Activated naive CD4-positive, alpha-beta T cell treated with anti-CD3 and anti-CD28 coated beads for 36 hours (primary cell): ENCODE measurements at regions not wholly inside any gene's neighbourhood (a gene's known extent, or its start where the extent isn't known, plus 50 kb on each side); places are given as distances from the start of the nearest gene placed in this dataset.

Source experiments
- CTCF ChIA-PET: fragments of 350-600 bp; sonication (Branson Sonifier 250); formaldehyde crosslinking; loops from one replicate; lab custom pipeline; 2021; ENCODE audit warnings: antibody characterized with exemption; lab: Charles Lee
- DNase-seq: peaks from one replicate; pipeline ENCODE4 v3.0.0-alpha.2; 2020
- H3K27ac Mint-ChIP-seq: one replicate; pipeline ENCODE4 v1.8.0; 2021; ENCODE audit warnings: mild to moderate bottlenecking, mixed read lengths
- H3K27me3 Mint-ChIP-seq: one replicate; pipeline ENCODE4 v1.8.0; 2021; ENCODE audit warnings: low read depth, mixed read lengths
- H3K36me3 Mint-ChIP-seq: one replicate; pipeline ENCODE4 v1.8.0; 2021; ENCODE audit warnings: low read depth, mixed read lengths
- H3K4me1 Mint-ChIP-seq: one replicate; pipeline ENCODE4 v1.8.0; 2021; ENCODE audit warnings: low read depth, mixed read lengths
- H3K4me3 Mint-ChIP-seq: one replicate; pipeline ENCODE4 v1.8.0; 2021; ENCODE audit warnings: mild to moderate bottlenecking, moderate library complexity, mixed read lengths
- H3K9me3 Mint-ChIP-seq: one replicate; pipeline ENCODE4 v1.8.0; 2021; ENCODE audit warnings: mixed read lengths
- intact Hi-C: fragments of 100-400 bp; cut with micrococcal nuclease; formaldehyde crosslinking; loops from one replicate; pipeline ENCODE4 v1.15.1; 2023

DNA sequence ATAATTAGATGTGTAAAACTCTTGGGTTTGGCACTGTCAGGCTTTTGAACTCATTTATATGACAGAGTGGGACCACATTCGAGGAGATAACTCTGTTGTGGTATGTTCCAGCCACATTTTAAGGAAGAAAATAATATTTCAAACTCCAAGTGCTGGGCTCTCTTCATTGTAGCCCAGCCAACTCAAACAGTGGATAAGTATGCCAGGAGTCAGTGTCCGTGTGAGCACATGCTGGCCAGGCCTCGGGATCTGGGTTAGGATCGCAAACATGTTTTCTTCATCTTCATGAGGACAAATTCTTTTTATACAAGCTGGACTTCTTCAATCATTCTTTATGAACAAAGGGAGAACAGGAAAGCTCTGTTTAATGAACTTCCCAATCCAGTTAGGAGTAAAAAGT is 497.5 kb downstream of the MAFB start:
- intact Hi-C loops, result no loop called here
- H3K9me3 Mint-ChIP-seq, result peaks cover 1% of the 10 kb centered on the region
- H3K4me3 Mint-ChIP-seq, result no peak overlapping the region
- H3K36me3 Mint-ChIP-seq, result no peaks in the 10 kb centered on the region
- DNase-seq, result no peak
- CTCF ChIA-PET, result no interaction called here
- H3K4me1 Mint-ChIP-seq, result no peaks in the 10 kb centered on the region
- H3K27ac Mint-ChIP-seq, result no peak overlapping the region
- H3K27me3 Mint-ChIP-seq, result peaks cover 4% of the 10 kb centered on the region

DNA sequence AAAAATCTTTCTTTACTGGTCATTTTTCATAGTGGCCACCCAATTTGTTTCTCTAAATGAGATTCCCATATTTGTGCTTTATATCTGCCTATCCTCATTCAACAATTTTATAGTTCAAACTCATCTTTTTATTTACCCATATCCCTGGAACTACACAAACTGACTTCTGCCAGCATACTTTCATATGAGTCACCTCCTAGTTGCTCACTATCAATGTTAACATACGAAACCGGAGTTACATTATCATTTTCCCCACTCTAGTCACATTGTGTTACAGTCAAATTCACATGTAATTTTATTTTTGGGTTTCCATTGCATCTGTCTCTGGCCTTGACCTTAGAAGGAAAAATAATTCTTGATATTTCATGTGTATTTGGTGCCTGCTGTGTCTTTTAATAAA is 499.4 kb downstream of the MAFB start:
- peaks cover 1% of the 10 kb centered on the region for H3K9me3 Mint-ChIP-seq
- H3K4me3 Mint-ChIP-seq, result no peak overlapping the region
- CTCF ChIA-PET, result no interaction called here
- H3K27me3 Mint-ChIP-seq, result peaks cover 4% of the 10 kb centered on the region
- H3K27ac Mint-ChIP-seq, result no peak overlapping the region
- no peak for DNase-seq
- intact Hi-C loops, result no loop called here
- no peaks in the 10 kb centered on the region for H3K4me1 Mint-ChIP-seq
- no peaks in the 10 kb centered on the region for H3K36me3 Mint-ChIP-seq

DNA sequence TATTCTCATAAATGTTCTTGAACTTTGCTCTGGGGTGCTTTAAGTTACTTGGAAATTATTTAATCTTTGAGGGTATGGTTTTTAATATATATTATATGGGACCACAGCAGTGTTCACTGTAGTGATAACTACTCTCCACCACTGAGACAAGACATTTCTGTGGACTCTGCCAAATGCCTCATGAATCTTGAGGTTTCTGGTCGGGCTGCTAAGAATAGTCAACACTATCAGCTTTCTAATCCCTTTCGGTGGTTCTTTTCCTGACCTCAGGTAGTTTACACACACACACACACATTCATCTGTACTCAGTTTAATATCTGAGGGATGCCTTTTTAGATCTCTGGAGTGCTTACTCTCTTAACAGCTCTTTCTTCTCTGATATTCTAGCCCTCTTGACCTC is 500.7 kb downstream of the MAFB start:
- H3K27me3 Mint-ChIP-seq, result peaks cover 4% of the 10 kb centered on the region
- H3K4me1 Mint-ChIP-seq, result no peaks in the 10 kb centered on the region
- no peaks in the 10 kb centered on the region for H3K36me3 Mint-ChIP-seq
- CTCF ChIA-PET, result no interaction called here
- peaks cover under 1% of the 10 kb centered on the region for H3K9me3 Mint-ChIP-seq
- no peak overlapping the region for H3K27ac Mint-ChIP-seq
- H3K4me3 Mint-ChIP-seq, result no peak overlapping the region
- intact Hi-C loops, result no loop called here
- no peak for DNase-seq

DNA sequence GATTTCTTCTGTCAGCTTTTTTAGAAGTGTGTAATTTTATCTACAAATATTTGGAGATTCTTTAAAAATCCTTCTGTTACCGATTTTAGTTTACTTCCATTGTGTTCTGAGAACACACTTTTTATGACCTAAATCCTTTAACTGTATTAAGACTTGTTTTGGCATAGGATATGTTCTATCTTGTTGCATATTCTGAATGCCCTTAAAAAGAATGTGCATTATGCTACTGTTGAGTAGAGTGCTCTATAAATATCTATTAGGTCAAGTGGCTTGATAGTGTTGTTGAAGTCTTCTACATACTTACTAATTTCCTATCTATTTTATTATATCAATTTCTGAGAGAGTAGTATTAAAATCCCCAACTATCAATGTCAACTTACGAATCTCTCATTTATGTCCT is 502.2 kb downstream of the MAFB start:
- CTCF ChIA-PET, result no interaction called here
- no peak overlapping the region for H3K4me3 Mint-ChIP-seq
- H3K27ac Mint-ChIP-seq, result no peak overlapping the region
- intact Hi-C loops, result no loop called here
- H3K9me3 Mint-ChIP-seq, result no peaks in the 10 kb centered on the region
- no peaks in the 10 kb centered on the region for H3K36me3 Mint-ChIP-seq
- H3K4me1 Mint-ChIP-seq, result no peaks in the 10 kb centered on the region
- DNase-seq, result no peak
- peaks cover 4% of the 10 kb centered on the region for H3K27me3 Mint-ChIP-seq

DNA sequence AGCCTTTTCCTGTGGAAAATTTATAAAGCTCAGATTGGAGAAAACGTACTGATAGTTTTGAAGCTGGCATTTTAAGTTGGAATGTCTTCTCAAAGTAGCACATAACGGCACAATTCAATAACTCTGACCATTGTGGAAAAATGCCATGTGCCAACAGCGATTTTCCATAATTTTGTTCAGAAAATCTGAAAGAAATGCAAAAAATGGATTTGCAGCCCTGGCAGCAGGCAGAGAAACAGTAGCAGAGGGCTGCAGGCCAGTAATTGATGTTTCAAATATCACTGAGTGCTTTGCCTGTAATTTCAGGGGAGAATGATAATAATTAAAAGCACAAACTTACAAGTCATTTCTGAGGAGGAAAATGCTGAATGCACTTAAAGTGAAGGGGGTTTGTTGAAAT is 507.4 kb downstream of the MAFB start:
- intact Hi-C loops, result no loop called here
- H3K36me3 Mint-ChIP-seq, result no peaks in the 10 kb centered on the region
- no peak overlapping the region for H3K4me3 Mint-ChIP-seq
- H3K27ac Mint-ChIP-seq, result no peak overlapping the region
- no peaks in the 10 kb centered on the region for H3K4me1 Mint-ChIP-seq
- no peak for DNase-seq
- CTCF ChIA-PET, result no interaction called here
- H3K27me3 Mint-ChIP-seq, result no peaks in the 10 kb centered on the region
- H3K9me3 Mint-ChIP-seq, result peaks cover 2% of the 10 kb centered on the region

DNA sequence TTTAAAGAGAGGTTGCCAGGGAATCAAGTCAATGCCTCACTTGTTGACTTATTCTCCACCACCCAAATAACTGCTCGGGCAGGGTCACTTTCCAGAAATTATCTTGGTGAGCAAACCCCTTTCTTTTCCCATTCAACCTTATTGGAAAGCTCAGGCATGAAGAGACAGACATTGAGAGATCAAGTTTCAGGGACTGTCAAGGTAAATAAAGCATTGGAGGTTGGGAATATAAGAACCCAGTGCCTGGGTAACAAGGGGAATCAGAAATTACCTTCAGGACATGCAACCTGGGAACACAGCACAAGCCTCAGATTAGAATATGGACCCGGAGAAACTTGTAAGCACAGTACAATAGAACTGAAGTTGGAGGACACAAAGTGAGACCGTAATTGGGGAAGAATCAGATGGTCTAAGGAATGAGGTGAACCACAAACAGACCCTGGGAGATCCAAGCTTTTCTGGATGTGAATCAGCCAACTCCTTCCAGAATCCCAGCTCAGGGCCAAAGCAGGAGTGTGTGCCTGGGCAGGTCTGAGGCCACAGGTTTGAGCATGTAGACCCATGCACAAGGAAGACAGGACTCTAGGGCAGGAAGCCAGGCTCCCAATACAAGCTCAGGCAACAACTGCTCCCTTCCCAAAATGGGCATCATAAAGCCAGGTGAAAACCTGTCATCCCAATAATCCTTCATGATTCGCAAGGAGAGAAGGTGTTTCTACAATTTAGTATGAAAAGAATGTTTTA is 512.8 kb downstream of the MAFB start:
- Mint-ChIP-seq H3K27me3 (peaks cover 10% of the 10 kb centered on the region), H3K4me3 (no peak overlapping the region), H3K27ac (no peak overlapping the region), H3K9me3 (peaks cover 2% of the 10 kb centered on the region), H3K36me3 (no peaks in the 10 kb centered on the region), H3K4me1 (no peaks in the 10 kb centered on the region)
- no peak for DNase-seq
- CTCF ChIA-PET, result interaction anchor here (1.1 kb wide), 1 partner anchor 16 kb away, joined by 3 read pairs; no protein-coding TSS in a partner anchor
- intact Hi-C loops, result no loop called here

DNA sequence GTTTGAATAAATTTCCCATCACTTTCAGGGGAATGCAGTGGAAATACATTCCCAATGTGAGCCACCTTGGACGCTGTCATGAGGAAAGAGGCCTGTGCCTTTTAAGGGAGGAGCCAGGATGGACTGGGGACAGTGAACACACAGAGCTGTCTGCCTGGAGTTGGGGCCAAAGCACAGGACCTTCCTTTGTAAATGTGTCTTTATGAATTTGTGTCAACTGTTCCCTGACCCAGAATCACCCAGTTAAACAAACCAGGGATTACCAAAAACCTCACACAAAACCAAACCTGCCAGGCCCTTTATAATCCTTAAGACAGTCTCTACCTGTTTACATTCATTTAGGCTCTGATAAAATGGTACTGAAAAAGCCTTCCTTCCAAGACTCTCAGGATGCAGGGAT is 513.7 kb downstream of the MAFB start:
- DNase-seq, result no peak
- H3K27ac Mint-ChIP-seq, result no peak overlapping the region

DNA sequence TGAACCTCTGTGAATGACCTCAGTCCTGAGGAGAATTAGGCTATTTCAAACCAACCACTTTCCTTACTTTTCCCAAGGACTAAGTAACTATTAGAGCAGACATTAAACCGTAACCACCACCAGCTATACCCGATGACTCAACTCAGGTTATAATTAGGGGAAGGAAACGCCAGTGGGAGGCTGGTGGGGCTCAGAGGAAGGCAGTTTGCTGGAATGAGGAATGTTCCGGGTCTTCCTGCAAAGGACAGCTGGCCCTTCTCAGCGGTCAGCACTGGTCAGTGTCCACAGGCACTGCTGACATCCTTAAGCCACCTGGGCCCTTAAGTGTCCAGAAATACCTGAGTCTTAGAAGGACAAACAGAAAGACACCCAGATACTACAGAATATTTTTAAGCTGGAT is 515.2 kb downstream of the MAFB start:
- no peak for DNase-seq
- Mint-ChIP-seq H3K4me1 (no peaks in the 10 kb centered on the region), H3K9me3 (no peaks in the 10 kb centered on the region), H3K27ac (no peak overlapping the region), H3K27me3 (peaks cover 10% of the 10 kb centered on the region), H3K4me3 (no peak overlapping the region), H3K36me3 (no peaks in the 10 kb centered on the region)
- intact Hi-C loops, result no loop called here
- CTCF ChIA-PET, result no interaction called here

More for the DNA sequence above, 513.7 kb downstream of the MAFB start:
- no peaks in the 10 kb centered on the region for H3K36me3 Mint-ChIP-seq
- intact Hi-C loops, result no loop called here
- H3K27me3 Mint-ChIP-seq, result peaks cover 10% of the 10 kb centered on the region
- H3K4me1 Mint-ChIP-seq, result no peaks in the 10 kb centered on the region
- CTCF ChIA-PET, result no interaction called here
- no peak overlapping the region for H3K4me3 Mint-ChIP-seq
- H3K9me3 Mint-ChIP-seq, result no peaks in the 10 kb centered on the region

DNA sequence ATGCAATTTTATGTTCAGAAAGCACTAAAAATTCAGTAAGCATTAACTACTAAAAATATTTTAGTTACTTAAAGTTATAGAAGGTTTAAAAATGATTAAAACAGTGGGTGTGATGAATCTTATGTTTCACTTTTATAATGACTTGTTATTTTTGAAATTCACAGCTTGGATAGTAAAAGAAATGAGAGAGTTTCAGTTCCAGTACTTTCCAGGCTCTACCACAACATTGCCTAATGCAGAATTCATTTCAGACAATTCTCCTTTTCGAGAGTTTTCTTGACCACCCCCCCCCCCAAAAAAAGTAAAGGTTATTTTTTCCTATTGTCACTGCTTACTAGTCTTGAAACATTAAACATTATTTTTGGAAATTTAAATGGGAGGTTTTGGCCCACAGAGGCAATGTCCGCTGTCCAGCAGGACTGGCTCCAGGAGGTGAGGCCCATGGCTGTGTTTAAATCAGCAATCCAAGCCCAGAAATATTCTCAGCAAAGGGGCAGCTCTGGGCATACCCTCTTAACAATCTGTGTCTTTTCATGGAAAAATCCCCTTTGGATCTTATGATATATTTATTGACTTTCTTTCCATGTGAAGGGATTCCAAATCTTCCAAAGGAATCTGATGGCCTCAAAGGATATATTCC is 519.9 kb downstream of the MAFB start:
- peaks cover 5% of the 10 kb centered on the region for H3K27me3 Mint-ChIP-seq
- no peaks in the 10 kb centered on the region for H3K36me3 Mint-ChIP-seq
- H3K9me3 Mint-ChIP-seq, result no peaks in the 10 kb centered on the region
- H3K4me3 Mint-ChIP-seq, result no peak overlapping the region
- H3K4me1 Mint-ChIP-seq, result no peaks in the 10 kb centered on the region
- CTCF ChIA-PET, result no interaction called here
- intact Hi-C loops, result loop anchor here (10.0 kb wide), 1 partner anchor 796 kb away; no protein-coding TSS in a partner anchor
- H3K27ac Mint-ChIP-seq, result no peak overlapping the region
- DNase-seq, result no peak

DNA sequence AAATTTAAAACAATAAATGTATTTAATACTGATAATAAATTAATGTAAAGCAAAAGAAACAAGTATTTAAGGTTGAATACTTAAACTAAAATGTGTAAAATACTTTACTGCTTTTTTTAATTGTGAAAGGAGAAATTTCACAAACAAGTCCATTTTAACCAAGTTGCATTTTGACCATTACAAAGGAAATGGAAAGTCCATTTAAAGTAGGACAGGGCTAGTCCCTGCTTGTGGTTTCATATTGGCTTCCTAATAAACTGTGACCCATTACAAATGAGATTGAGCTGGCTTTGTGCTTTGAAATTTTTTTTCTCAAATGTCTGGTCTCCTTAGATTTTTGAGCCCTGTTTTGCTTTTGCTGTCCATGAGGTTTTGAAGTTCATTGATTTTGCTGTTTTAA is 527.6 kb downstream of the MAFB start:
- DNase-seq, result no peak
- intact Hi-C loops, result loop anchor here (5.0 to 10.0 kb wide), 3 partner anchors 371 to 803 kb away; no protein-coding TSS in a partner anchor
- Mint-ChIP-seq H3K9me3 (no peaks in the 10 kb centered on the region), H3K27me3 (no peaks in the 10 kb centered on the region), H3K27ac (no peak overlapping the region), H3K4me3 (no peak overlapping the region), H3K4me1 (no peaks in the 10 kb centered on the region), H3K36me3 (no peaks in the 10 kb centered on the region)
- CTCF ChIA-PET, result no interaction called here

DNA sequence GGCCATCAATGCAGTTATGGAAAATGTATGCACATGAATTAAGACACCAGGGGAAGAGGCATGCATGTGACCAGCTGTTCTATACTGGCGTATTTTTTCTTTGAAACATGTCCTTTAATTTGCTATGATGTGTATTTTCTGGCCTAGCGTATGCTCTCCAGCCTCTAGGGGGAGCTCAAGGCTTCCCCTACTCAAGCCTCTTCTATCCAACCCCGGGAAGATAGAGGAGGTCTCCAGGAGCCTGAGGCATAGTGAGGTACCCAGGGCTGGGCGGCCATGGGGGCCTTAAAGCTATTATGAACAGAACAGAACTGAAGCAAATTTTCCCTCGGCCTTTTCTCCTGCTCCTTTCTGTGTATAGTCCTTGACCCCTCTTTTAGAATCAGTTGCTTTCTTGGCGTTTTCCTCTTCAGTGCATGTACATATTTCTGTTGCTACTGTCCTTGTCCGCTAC is 528.9 kb downstream of the MAFB start:
- no peaks in the 10 kb centered on the region for H3K4me1 Mint-ChIP-seq
- H3K9me3 Mint-ChIP-seq, result no peaks in the 10 kb centered on the region
- H3K4me3 Mint-ChIP-seq, result no peak overlapping the region
- intact Hi-C loops, result loop anchor here (5.0 to 10.0 kb wide), 3 partner anchors 372 to 805 kb away; no protein-coding TSS in a partner anchor
- no peaks in the 10 kb centered on the region for H3K36me3 Mint-ChIP-seq
- CTCF ChIA-PET, result interaction anchor here (1.5 kb wide), 1 partner anchor 90 kb away, joined by 4 read pairs; no protein-coding TSS in a partner anchor
- DNase-seq, result peak; percentile 18
- no peak overlapping the region for H3K27ac Mint-ChIP-seq
- no peaks in the 10 kb centered on the region for H3K27me3 Mint-ChIP-seq

DNA sequence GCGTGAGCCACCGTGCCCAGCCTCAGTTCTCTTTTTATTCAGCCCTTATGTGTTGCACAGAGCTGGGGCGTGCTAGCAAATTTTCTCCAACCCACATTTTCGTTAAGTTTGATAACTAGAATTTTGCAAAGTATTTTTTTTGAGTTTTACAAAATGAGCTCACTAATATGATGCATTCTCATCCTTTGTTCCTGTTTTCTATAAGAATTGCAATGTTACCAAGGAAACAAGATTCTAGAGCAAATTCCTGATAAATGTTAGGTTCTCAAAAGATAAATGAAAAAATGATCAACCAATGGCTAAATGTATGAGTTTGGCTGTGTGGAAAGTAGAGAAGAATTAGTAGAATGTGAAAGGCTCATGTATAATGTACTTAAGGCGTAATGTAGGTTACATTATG is 529.8 kb downstream of the MAFB start:
- Mint-ChIP-seq H3K27me3 (no peaks in the 10 kb centered on the region), H3K4me1 (no peaks in the 10 kb centered on the region), H3K36me3 (no peaks in the 10 kb centered on the region), H3K4me3 (no peak overlapping the region), H3K9me3 (no peaks in the 10 kb centered on the region), H3K27ac (no peak overlapping the region)
- CTCF ChIA-PET, result interaction anchor here (1.5 kb wide), 1 partner anchor 91 kb away, joined by 4 read pairs; no protein-coding TSS in a partner anchor
- DNase-seq, result no peak
- intact Hi-C loops, result no loop called here
